Esophagus squamous epithelium (tissue), 4 donors: ENCODE measurements at regions not wholly inside any gene's neighbourhood (a gene's known extent, or its start where the extent isn't known, plus 50 kb on each side); places are given as distances from the start of the nearest gene placed in this dataset.

Source experiments
- POLR2A ChIP-seq, 4 donors: fragments of 450-650 bp; IDR thresholded peaks; one replicate each; pipeline ENCODE4 v1.6.1; 2017; ENCODE audit warnings: antibody characterized with exemption in 4 of 4, mild to moderate bottlenecking in 4 of 4, moderate library complexity in 3 of 4
- TF ChIP-seq, protein P1 (sequence below), 6 experiments: fragments of 450-650 bp in 4 of 6; fragments of 200-600 bp in 2 of 6; sonication (generic) in 2 of 6; IDR thresholded peaks; one replicate each; pipeline ENCODE4 v1.5.1; 2016 to 2019; ENCODE audit warnings: antibody characterized with exemption in 6 of 6, mild to moderate bottlenecking in 4 of 6, moderate library complexity in 4 of 6

DNA sequence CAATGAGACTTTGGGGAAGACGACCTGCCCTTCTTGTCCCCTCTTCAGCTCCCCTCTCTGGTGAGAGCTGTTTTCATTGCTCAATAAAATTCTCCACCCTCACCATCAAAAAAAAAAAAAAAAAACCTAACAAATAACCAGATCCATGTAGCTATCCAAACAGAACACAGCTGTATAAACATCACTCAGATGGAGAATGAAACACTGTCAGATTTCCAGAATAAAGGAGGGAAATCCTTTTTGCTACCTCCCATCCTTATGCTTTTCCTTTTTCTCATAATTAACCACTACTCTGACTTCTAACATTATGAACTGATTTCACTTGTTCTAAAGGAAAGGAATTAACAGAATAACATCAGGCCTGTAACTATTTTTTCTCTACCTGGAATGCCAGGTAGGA, 155.6 kb downstream of the PPP4R3C start:
- TF ChIP-seq, protein P1, sequence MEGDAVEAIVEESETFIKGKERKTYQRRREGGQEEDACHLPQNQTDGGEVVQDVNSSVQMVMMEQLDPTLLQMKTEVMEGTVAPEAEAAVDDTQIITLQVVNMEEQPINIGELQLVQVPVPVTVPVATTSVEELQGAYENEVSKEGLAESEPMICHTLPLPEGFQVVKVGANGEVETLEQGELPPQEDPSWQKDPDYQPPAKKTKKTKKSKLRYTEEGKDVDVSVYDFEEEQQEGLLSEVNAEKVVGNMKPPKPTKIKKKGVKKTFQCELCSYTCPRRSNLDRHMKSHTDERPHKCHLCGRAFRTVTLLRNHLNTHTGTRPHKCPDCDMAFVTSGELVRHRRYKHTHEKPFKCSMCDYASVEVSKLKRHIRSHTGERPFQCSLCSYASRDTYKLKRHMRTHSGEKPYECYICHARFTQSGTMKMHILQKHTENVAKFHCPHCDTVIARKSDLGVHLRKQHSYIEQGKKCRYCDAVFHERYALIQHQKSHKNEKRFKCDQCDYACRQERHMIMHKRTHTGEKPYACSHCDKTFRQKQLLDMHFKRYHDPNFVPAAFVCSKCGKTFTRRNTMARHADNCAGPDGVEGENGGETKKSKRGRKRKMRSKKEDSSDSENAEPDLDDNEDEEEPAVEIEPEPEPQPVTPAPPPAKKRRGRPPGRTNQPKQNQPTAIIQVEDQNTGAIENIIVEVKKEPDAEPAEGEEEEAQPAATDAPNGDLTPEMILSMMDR (IDR thresholded peaks at IDR 0.05): no peak
- TF ChIP-seq POLR2A (IDR thresholded peaks at IDR 0.05): no peak
